ENCODE measurements at regions not wholly inside any gene's neighbourhood (a gene's known extent, or its start where the extent isn't known, plus 50 kb on each side); places are given as distances from the start of the nearest gene placed in this dataset.
"Not testable (repeated sequence)": the region's sequence is repeated elsewhere in the genome, so short reads cannot be mapped to it uniquely, and the experiment has no call there.

- no peak for DNase-seq
Measured at GRCh38 chr6:134446896-134447295, 129.0 kb upstream of the SGK1 start.

- peak; percentile 85 for DNase-seq
Measured at GRCh38 chr6:134446218-134446848, 128.4 kb upstream of the SGK1 start.

GRCh38 chr6:134443009-134443408, 125.1 kb upstream of the SGK1 start:
- DNase-seq: no peak

- DNase-seq: no peak
Measured at GRCh38 chr6:134442073-134442472, 124.2 kb upstream of the SGK1 start.

GRCh38 chr6:134438837-134439236, 120.9 kb upstream of the SGK1 start:
- DNase-seq: no peak

- DNase-seq: no peak
Measured at GRCh38 chr6:134437376-134437775, 119.5 kb upstream of the SGK1 start.

GRCh38 chr6:134436950-134437349, 119.0 kb upstream of the SGK1 start:
- DNase-seq: no peak

GRCh38 chr6:134436281-134436815, 118.4 kb upstream of the SGK1 start:
- DNase-seq: peak; percentile 58

GRCh38 chr6:134435814-134436280, 117.9 kb upstream of the SGK1 start:
- DNase-seq: no peak

GRCh38 chr6:134434019-134434942, 116.4 kb upstream of the SGK1 start:
- no peak for DNase-seq

- DNase-seq: no peak
Measured at GRCh38 chr6:134432036-134432435, 114.1 kb upstream of the SGK1 start.

- no peak for DNase-seq
Measured at GRCh38 chr6:134431421-134431859, 113.5 kb upstream of the SGK1 start.

GRCh38 chr6:134429861-134430380, 112.0 kb upstream of the SGK1 start:
- DNase-seq: no peak

- DNase-seq: no peak
Measured at GRCh38 chr6:134427721-134428120, 109.8 kb upstream of the SGK1 start.

- no peak for DNase-seq
Measured at GRCh38 chr6:134426623-134427022, 108.7 kb upstream of the SGK1 start.

- DNase-seq: not testable (repeated sequence)
Measured at GRCh38 chr6:134425917-134426316, 108.0 kb upstream of the SGK1 start.

GRCh38 chr6:134425513-134425912, 107.6 kb upstream of the SGK1 start:
- DNase-seq: no peak

GRCh38 chr6:134424798-134425170, 106.9 kb upstream of the SGK1 start:
- no peak for DNase-seq

- DNase-seq: no peak
Measured at GRCh38 chr6:134424165-134424797, 106.4 kb upstream of the SGK1 start.

- no peak for DNase-seq
Measured at GRCh38 chr6:134422426-134423231, 104.7 kb upstream of the SGK1 start.

GRCh38 chr6:134421501-134421900, 103.6 kb upstream of the SGK1 start:
- DNase-seq: no peak

- DNase-seq: no peak
Measured at GRCh38 chr6:134420614-134421181, 102.8 kb upstream of the SGK1 start.
